ENCODE measurements at regions not wholly inside any gene's neighbourhood (a gene's known extent, or its start where the extent isn't known, plus 50 kb on each side); places are given as distances from the start of the nearest gene placed in this dataset.

DNA sequence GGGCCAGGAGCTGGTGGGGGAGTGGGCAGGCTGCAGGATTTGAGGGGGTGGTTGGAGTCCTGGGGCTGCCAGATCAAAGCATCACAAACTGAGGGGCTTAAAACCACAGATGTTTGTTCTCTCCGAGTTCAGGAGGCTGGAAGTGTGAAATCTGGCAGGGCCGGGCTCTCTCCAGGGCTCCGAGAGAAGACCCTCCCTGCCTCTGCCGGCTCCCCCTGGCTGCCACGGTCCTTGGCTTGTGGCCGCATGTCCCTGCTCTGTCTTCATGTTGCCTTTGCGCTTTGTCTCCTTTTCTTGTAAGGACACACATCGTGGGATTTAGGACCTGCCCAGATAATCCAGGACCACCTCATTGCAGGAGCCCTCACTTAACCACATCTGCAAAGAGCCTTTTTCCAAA, 139.8 kb upstream of the GSE1 start:
- DNase-seq: no peak
- Histone ChIP-seq H3K36me3 (no peaks in the 10 kb centered on the region), H3K4me3 (no peak overlapping the region), H3K27me3 (no peaks in the 10 kb centered on the region), H3K27ac (no peak overlapping the region), H3K4me1 (peaks cover 3 to 20% (median 11%) of the 10 kb centered on the region in 4 donors), H3K9me3 (no peaks in the 10 kb centered on the region)
- in situ Hi-C loops (cut with MboI; ENCODE audit: low pct_ligation_motif_present in 1 of 4, low pct_unique_long_range_greater_than_20kb in 1 of 4, low sequenced_read_pairs in 3 of 4): no loop called here
- WGBS, 2 donors (ENCODE audit: low coverage in 1 of 2): 84 to 86% methylated on average over 3 to 8 of the region's 8 CpGs
- no peak for TF ChIP-seq EP300 (IDR thresholded peaks at IDR 0.05; ENCODE audit: low read depth)
- no peak for TF ChIP-seq POLR2AphosphoS5 (IDR thresholded peaks at IDR 0.05)
- no peak for TF ChIP-seq POLR2A (IDR thresholded peaks at IDR 0.05)
- TF ChIP-seq, protein P1, sequence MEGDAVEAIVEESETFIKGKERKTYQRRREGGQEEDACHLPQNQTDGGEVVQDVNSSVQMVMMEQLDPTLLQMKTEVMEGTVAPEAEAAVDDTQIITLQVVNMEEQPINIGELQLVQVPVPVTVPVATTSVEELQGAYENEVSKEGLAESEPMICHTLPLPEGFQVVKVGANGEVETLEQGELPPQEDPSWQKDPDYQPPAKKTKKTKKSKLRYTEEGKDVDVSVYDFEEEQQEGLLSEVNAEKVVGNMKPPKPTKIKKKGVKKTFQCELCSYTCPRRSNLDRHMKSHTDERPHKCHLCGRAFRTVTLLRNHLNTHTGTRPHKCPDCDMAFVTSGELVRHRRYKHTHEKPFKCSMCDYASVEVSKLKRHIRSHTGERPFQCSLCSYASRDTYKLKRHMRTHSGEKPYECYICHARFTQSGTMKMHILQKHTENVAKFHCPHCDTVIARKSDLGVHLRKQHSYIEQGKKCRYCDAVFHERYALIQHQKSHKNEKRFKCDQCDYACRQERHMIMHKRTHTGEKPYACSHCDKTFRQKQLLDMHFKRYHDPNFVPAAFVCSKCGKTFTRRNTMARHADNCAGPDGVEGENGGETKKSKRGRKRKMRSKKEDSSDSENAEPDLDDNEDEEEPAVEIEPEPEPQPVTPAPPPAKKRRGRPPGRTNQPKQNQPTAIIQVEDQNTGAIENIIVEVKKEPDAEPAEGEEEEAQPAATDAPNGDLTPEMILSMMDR (IDR thresholded peaks at IDR 0.05): no peak
- intact Hi-C loops (cut with DNase I; ENCODE audit: low total_unique reads): no loop called here

DNA sequence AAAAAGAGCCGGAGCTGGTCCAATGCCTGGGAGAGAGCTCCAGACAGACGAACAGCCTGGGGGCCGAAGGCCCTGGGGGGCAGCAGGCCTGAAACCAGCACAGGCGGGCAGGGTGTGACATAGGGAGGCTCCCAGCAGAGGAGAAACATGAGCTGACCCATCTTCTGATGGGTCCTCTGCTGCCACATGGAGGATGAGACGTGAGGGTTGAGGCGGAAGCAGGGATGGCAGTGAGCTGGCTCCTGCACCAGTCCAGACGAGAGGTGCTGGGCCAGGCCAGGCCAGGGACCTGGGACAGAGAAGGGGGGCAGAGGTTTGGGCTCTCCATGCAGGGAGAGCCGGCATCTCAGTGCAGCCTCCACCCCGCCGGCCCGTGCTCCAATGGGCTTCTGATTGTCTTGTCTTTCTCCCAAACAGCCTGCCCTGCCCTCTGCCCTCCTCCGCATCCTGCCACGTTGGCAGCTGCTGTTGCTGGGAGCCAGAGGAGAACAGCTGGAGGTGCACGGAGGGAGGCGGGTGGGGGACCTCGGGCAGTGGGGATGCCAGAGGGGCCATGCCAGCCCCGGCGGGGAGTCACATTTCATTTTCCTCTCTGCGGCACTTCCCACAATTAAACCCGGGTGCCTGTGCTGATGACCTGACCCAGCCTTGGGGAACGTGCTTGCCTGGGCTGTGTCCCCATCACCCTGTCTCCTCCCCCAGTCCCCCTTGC, 139.1 kb upstream of the GSE1 start:
- Histone ChIP-seq H3K9me3 (no peaks in the 10 kb centered on the region), H3K4me1 (peaks cover 3 to 20% (median 11%) of the 10 kb centered on the region in 4 donors), H3K27me3 (no peaks in the 10 kb centered on the region), H3K36me3 (no peaks in the 10 kb centered on the region), H3K4me3 (no peak overlapping the region), H3K27ac (no peak overlapping the region)
- TF ChIP-seq, protein P1 (IDR thresholded peaks at IDR 0.05): no peak
- no peak for TF ChIP-seq POLR2A (IDR thresholded peaks at IDR 0.05)
- DNase-seq: no peak
- WGBS, 2 donors (ENCODE audit: low coverage in 1 of 2): 60 to 73% methylated on average over 2 to 21 of the region's 21 CpGs
- intact Hi-C loops (cut with DNase I; ENCODE audit: low total_unique reads) (no loop called here), in situ Hi-C loops (cut with MboI; ENCODE audit: low pct_ligation_motif_present in 1 of 4, low pct_unique_long_range_greater_than_20kb in 1 of 4, low sequenced_read_pairs in 3 of 4) (no loop called here)

- H3K4me3 ChIP-seq: no peak overlapping the region
- in situ Hi-C loops (cut with MboI; ENCODE audit: low pct_ligation_motif_present in 1 of 4, low pct_unique_long_range_greater_than_20kb in 1 of 4, low sequenced_read_pairs in 3 of 4) (no loop called here), intact Hi-C loops (cut with DNase I; ENCODE audit: low total_unique reads) (no loop called here)
- 68 to 80% methylated on average over 2 to 9 of the region's 9 CpGs for WGBS, 2 donors (ENCODE audit: low coverage in 1 of 2)
- peaks cover 3 to 20% (median 11%) of the 10 kb centered on the region in 4 donors for H3K4me1 ChIP-seq
- no peaks in the 10 kb centered on the region for H3K36me3 ChIP-seq
- no peak for TF ChIP-seq POLR2A (IDR thresholded peaks at IDR 0.05)
- TF ChIP-seq, protein P1 (IDR thresholded peaks at IDR 0.05): no peak
- no peak for TF ChIP-seq EP300 (IDR thresholded peaks at IDR 0.05; ENCODE audit: low read depth)
- TF ChIP-seq POLR2AphosphoS5 (IDR thresholded peaks at IDR 0.05): no peak
- no peak overlapping the region for H3K27ac ChIP-seq
- H3K27me3 ChIP-seq: no peaks in the 10 kb centered on the region
- DNase-seq: no peak
- no peaks in the 10 kb centered on the region for H3K9me3 ChIP-seq
Measured at GRCh38 chr16:85474621-85475217, 138.4 kb upstream of the GSE1 start.

DNA sequence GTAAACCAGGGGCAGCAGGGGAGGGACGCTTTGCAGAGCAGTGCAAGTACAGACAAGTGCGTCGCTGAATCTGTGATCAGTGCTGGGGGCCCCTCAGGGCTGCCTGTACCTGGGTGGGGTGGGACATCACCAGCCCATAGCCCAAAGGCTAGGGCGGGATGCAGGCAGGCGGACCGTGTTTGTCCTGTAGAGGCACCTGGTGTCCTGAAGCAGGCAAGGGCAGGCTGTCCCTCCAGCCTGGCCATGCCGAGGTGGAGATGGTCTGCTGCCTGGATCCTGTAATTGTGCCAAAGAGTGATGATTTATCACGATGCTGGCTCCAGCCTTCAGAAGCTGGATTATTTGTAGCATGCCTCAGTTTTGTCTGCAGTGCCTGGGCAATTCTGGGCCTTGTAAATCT, 137.9 kb upstream of the GSE1 start:
- intact Hi-C loops (cut with DNase I; ENCODE audit: low total_unique reads) (no loop called here), in situ Hi-C loops (cut with MboI; ENCODE audit: low pct_ligation_motif_present in 1 of 4, low pct_unique_long_range_greater_than_20kb in 1 of 4, low sequenced_read_pairs in 3 of 4) (no loop called here)
- no peak for TF ChIP-seq POLR2A (IDR thresholded peaks at IDR 0.05)
- no peak for TF ChIP-seq EP300 (IDR thresholded peaks at IDR 0.05; ENCODE audit: low read depth)
- TF ChIP-seq, protein P1 (IDR thresholded peaks at IDR 0.05): no peak
- TF ChIP-seq POLR2AphosphoS5 (IDR thresholded peaks at IDR 0.05): no peak
- H3K4me3 ChIP-seq: no peak overlapping the region
- 79 to 100% methylated on average over 3 to 8 of the region's 8 CpGs for WGBS, 2 donors (ENCODE audit: low coverage in 1 of 2)
- no peaks in the 10 kb centered on the region for H3K9me3 ChIP-seq
- no peak for DNase-seq
- H3K27ac ChIP-seq: no peak overlapping the region
- H3K4me1 ChIP-seq: peaks cover 3 to 24% (median 14%) of the 10 kb centered on the region in 4 donors
- no peaks in the 10 kb centered on the region for H3K27me3 ChIP-seq
- no peaks in the 10 kb centered on the region for H3K36me3 ChIP-seq
